Right lobe of liver (tissue), 6 donors: ENCODE measurements at regions not wholly inside any gene's neighbourhood (a gene's known extent, or its start where the extent isn't known, plus 50 kb on each side); places are given as distances from the start of the nearest gene placed in this dataset.

ENCODE experiments used
- ATAC-seq, 4 donors: fragments of 200-7000 bp; cut with Tn5 transposase; one replicate each; pipeline ENCODE4 v1.9.1; 2020; ENCODE audit warnings: mild to moderate bottlenecking in 4 of 4, moderate library complexity in 4 of 4
- DNase-seq, 3 donors: peaks; one replicate each; pipeline ENCODE4 v3.0.0-alpha.2; 2020
- H3K27ac ChIP-seq, 3 donors: fragments of 200-600 bp; one replicate each; pipeline ENCODE4 v1.8.0; 2022
- H3K27me3 ChIP-seq, 2 donors: fragments of 200-600 bp; one replicate each; pipeline ENCODE4 v1.8.0; 2022
- H3K36me3 ChIP-seq, 4 donors: fragments of 200-600 bp; sonication (generic) in 1 of 4; one replicate each; pipeline versions ENCODE4 v1.5.1 to v1.8.0; 2017 to 2022; ENCODE audit warnings: control low read depth in 1 of 4
- H3K4me1 ChIP-seq, 4 donors: fragments of 200-600 bp; sonication (generic) in 1 of 4; one replicate each; pipeline versions ENCODE4 v1.5.1 to v1.8.0; 2017 to 2022; ENCODE audit warnings: control low read depth in 1 of 4
- H3K4me3 ChIP-seq, 3 donors: fragments of 200-600 bp; one replicate each; pipeline ENCODE4 v1.8.0; 2022
- H3K9me3 ChIP-seq, 4 donors: fragments of 200-600 bp; sonication (generic) in 1 of 4; one replicate each; pipeline versions ENCODE4 v1.5.1 to v1.8.0; 2017 to 2022; ENCODE audit warnings: control low read depth in 1 of 4
- CTCF ChIP-seq, 4 donors: fragments of 200-600 bp in 3 of 4; fragments of 450-650 bp in 1 of 4; IDR thresholded peaks; one replicate each; pipeline versions ENCODE4 v1.5.1 to v1.8.0; 2016 to 2022; ENCODE audit warnings: antibody characterized with exemption in 4 of 4, mild to moderate bottlenecking in 2 of 4
- POLR2A ChIP-seq: fragments of 450-650 bp; IDR thresholded peaks from one replicate; pipeline ENCODE4 v1.6.1; 2017; ENCODE audit warnings: antibody characterized with exemption, mild to moderate bottlenecking
- WGBS: methylation state at CpG from one replicate; pipeline ENCODE4 v1.1.6; 2018; ENCODE audit warnings: low coverage, low lambda C conversion rate; ENCODE audit not compliant: insufficient coverage; ENCODE audit errors: missing lambda C conversion rate; 5-methylcytosine and 5-hydroxymethylcytosine counted together
- intact Hi-C, 2 donors: fragments of 100-400 bp; cut with DNase I; formaldehyde crosslinking; loops; one replicate each; pipeline versions ENCODE4 v1.11.2 to v1.14.1; 2022
- donor health status: DM: no; HTN: yes; CAD: no.
- donor health status: DM: no; HTN: no; CAD: no.
- donor health status: DM: no; HTN: no; CAD: no.
- donor health status: DM: no; HTN: yes; CAD: no.
- donor health status: DM: no; HTN: yes; CAD: no.

- 40% methylated on average over 9 of the region's 9 CpGs for WGBS
Observed at GRCh38 chr4:55181010-55182005, 55.9 kb upstream of the KDR start.

GRCh38 chr4:55183926-55184599 lies 58.7 kb upstream of the KDR start:
- Histone ChIP-seq H3K27ac (no peak overlapping the region), H3K36me3 (no peaks in the 10 kb centered on the region), H3K27me3 (no peaks in the 10 kb centered on the region), H3K4me3 (no peak overlapping the region), H3K9me3 (no peaks in the 10 kb centered on the region), H3K4me1 (no peaks in the 10 kb centered on the region)
- DNase-seq (no peak), ATAC-seq (peak in 3 of 4 donors; percentile 30 to 67 (median 65))
- TF ChIP-seq CTCF (IDR thresholded peaks at IDR 0.05) (no peak), POLR2A (no peak)
- intact Hi-C loops: no loop called here
- 25% methylated on average over 7 of the region's 8 CpGs for WGBS

More at GRCh38 chr4:55181010-55182005, 55.9 kb upstream of the KDR start:
- TF ChIP-seq POLR2A: no peak
- TF ChIP-seq CTCF (IDR thresholded peaks at IDR 0.05): no peak
- Histone ChIP-seq H3K4me3 (no peak overlapping the region), H3K36me3 (no peaks in the 10 kb centered on the region), H3K9me3 (no peaks in the 10 kb centered on the region), H3K4me1 (no peaks in the 10 kb centered on the region), H3K27me3 (no peaks in the 10 kb centered on the region), H3K27ac (no peak overlapping the region)
- intact Hi-C loops: no loop called here
- ATAC-seq: peak in 1 of 4 donors; percentile 26
- no peak for DNase-seq

GRCh38 chr4:55184600-55185523 lies 59.5 kb upstream of the KDR start:
- Histone ChIP-seq H3K9me3 (no peaks in the 10 kb centered on the region), H3K27ac (no peak overlapping the region), H3K36me3 (no peaks in the 10 kb centered on the region), H3K27me3 (no peaks in the 10 kb centered on the region), H3K4me1 (no peaks in the 10 kb centered on the region), H3K4me3 (no peak overlapping the region)
- peak; percentile 54 to 60 (median 57) for ATAC-seq
- TF ChIP-seq POLR2A (no peak), CTCF (IDR thresholded peaks at IDR 0.05) (peak; percentile 28 to 48 (median 40))
- intact Hi-C loops: no loop called here
- DNase-seq: no peak
- 62% methylated on average over 7 of the region's 9 CpGs for WGBS

GRCh38 chr4:55186123-55186522 lies 60.7 kb upstream of the KDR start:
- H3K27me3 ChIP-seq: no peaks in the 10 kb centered on the region
- intact Hi-C loops: no loop called here
- no peak for ATAC-seq

More at GRCh38 chr4:55186123-55186522, 60.7 kb upstream of the KDR start:
- no peak overlapping the region for H3K4me3 ChIP-seq
- no peaks in the 10 kb centered on the region for H3K36me3 ChIP-seq
- no peak for DNase-seq
- no peak overlapping the region for H3K27ac ChIP-seq
- no peaks in the 10 kb centered on the region for H3K9me3 ChIP-seq
- TF ChIP-seq CTCF (IDR thresholded peaks at IDR 0.05) (no peak), POLR2A (no peak)
- no peaks in the 10 kb centered on the region for H3K4me1 ChIP-seq
